Immature natural killer cell (primary cell): ENCODE measurements at regions not wholly inside any gene's neighbourhood (a gene's known extent, or its start where the extent isn't known, plus 50 kb on each side); places are given as distances from the start of the nearest gene placed in this dataset.
"Not testable (repeated sequence)": the region's sequence is repeated elsewhere in the genome, so short reads cannot be mapped to it uniquely, and the experiment has no call there.

Experiments
- DNase-seq, 3 donors: peaks; one replicate each; pipeline ENCODE4 v3.0.0; 2022; ENCODE audit warnings: mixed read lengths in 1 of 3
- H3K27ac Mint-ChIP-seq, 6 donors: one replicate each; pipeline ENCODE4 v1.8.0; 2020; ENCODE audit warnings: mixed read lengths in 6 of 6, mild to moderate bottlenecking in 5 of 6, inconsistent platforms in 4 of 6, moderate library complexity in 3 of 6
- H3K27me3 Mint-ChIP-seq, 3 donors: one replicate each; pipeline ENCODE4 v1.8.0; 2020 to 2021; ENCODE audit warnings: low read depth in 3 of 3, mild to moderate bottlenecking in 3 of 3, mixed read lengths in 3 of 3, moderate library complexity in 3 of 3, inconsistent platforms in 1 of 3
- H3K36me3 Mint-ChIP-seq, 3 donors: one replicate each; pipeline ENCODE4 v1.8.0; 2020; ENCODE audit warnings: mixed read lengths in 3 of 3, inconsistent platforms in 2 of 3, mild to moderate bottlenecking in 2 of 3
- H3K4me1 Mint-ChIP-seq, 2 donors: one replicate each; pipeline ENCODE4 v1.8.0; 2020; ENCODE audit warnings: inconsistent platforms in 2 of 2, mild to moderate bottlenecking in 2 of 2, mixed read lengths in 2 of 2, moderate library complexity in 1 of 2
- H3K4me3 Mint-ChIP-seq, 5 donors: one replicate each; pipeline ENCODE4 v1.8.0; 2020; ENCODE audit warnings: mild to moderate bottlenecking in 5 of 5, mixed read lengths in 5 of 5, inconsistent platforms in 3 of 5, moderate library complexity in 3 of 5
- H3K9me3 Mint-ChIP-seq, 6 donors: one replicate each; pipeline ENCODE4 v1.8.0; 2020; ENCODE audit warnings: mild to moderate bottlenecking in 6 of 6, mixed read lengths in 6 of 6, inconsistent platforms in 4 of 6, moderate library complexity in 3 of 6

DNA sequence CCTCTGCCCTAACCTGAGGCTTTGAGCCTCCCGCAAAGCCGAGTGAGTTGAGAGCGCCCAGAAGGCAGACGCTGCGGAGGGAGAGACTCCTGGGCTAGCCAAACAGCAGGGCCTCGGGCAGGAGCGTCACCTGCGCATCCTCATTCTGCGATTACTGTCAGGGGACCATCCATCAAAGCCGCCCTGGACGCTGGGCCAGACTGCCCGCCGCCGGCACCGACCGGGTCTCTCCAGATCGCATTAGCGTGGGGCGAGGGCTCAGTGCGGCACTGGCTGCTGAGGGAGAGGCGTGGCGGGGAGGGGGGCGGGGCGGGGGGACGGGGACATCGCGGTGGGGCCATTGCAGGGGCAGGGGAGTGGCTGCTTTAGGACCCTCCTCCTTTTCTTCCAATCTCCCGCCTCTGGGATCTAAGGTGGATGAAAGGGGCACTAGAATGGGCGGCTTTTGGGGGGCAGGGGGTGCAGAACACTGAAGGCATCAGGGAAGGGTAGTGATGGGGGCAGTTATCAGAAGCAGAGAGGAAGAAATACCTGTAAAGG is 465.7 kb downstream of the CNTNAP3B start:
- not testable (repeated sequence) for H3K4me3 Mint-ChIP-seq, H3K36me3 Mint-ChIP-seq, H3K9me3 Mint-ChIP-seq, DNase-seq, H3K27ac Mint-ChIP-seq, H3K4me1 Mint-ChIP-seq, H3K27me3 Mint-ChIP-seq

DNA sequence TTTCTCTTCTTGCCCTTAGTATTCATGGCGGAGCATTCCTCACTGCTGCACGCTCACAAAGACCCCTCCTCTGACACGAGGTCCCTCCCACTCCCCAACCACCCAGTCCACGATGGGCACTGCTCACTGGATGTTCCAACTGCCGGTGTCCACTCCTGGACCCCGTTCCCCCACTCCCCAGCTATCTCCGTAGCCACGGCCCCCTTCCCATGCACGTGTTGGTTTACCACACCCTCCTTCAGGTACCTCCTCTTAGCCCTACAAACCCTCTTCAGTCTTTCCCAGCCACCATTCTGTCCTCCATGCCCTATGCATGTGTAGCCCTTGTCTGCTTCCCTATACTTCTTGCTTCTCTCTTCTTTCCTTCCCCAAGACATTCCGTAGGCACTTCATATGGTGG is 469.6 kb upstream of the ZNG1F start:
- H3K9me3 Mint-ChIP-seq, H3K27ac Mint-ChIP-seq, H3K4me3 Mint-ChIP-seq, H3K36me3 Mint-ChIP-seq, H3K27me3 Mint-ChIP-seq, DNase-seq: not testable (repeated sequence)
- H3K4me1 Mint-ChIP-seq, result peaks cover 0 to 13% of the 10 kb centered on the region in 2 donors

DNA sequence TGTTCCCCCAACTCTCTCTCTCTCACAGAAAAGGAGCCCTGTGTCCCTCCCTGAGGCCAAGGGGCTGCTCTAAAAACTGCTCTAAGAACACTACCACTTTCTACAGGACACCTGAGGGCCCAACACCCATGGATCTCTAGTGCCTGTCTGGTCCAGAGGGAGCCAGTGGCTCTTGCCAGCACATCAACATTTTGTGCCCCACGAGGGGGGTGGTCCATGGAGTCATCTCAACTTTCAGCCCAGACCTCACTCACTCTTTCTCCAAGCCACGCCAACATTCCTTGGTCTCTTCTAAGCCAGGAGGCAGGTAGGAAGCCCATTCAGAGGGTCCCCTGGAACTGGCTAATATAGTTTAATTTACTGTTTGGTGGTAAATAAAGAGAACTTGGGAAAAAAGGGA is 469.0 kb upstream of the ZNG1F start:
- not testable (repeated sequence) for H3K27me3 Mint-ChIP-seq, DNase-seq, H3K9me3 Mint-ChIP-seq, H3K4me3 Mint-ChIP-seq, H3K27ac Mint-ChIP-seq, H3K36me3 Mint-ChIP-seq
- H3K4me1 Mint-ChIP-seq, result peaks cover 0 to 15% of the 10 kb centered on the region in 2 donors

DNA sequence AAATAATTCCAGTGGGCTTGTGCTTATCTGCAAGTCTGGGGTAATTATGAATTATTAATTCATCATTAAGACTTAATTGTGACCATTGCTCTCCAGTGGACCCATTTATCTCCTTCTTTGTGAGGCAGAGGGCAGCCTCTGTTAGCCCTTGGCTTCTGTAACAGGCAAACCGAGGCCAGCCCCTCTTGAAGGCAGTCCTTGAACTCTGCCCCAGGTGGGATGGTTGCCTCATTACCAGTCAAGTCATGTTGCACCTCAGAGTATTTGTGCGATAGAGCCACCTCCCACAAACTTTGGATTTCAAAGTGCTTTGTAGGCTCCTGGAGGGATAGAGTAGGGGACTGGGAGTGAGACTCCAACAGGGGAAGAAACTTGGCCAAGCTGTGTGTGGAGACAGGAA is 468.0 kb upstream of the ZNG1F start:
- not testable (repeated sequence) for H3K4me3 Mint-ChIP-seq, H3K27me3 Mint-ChIP-seq, H3K27ac Mint-ChIP-seq, H3K9me3 Mint-ChIP-seq, H3K36me3 Mint-ChIP-seq, DNase-seq
- H3K4me1 Mint-ChIP-seq, result peaks cover 0 to 15% of the 10 kb centered on the region in 2 donors

DNA sequence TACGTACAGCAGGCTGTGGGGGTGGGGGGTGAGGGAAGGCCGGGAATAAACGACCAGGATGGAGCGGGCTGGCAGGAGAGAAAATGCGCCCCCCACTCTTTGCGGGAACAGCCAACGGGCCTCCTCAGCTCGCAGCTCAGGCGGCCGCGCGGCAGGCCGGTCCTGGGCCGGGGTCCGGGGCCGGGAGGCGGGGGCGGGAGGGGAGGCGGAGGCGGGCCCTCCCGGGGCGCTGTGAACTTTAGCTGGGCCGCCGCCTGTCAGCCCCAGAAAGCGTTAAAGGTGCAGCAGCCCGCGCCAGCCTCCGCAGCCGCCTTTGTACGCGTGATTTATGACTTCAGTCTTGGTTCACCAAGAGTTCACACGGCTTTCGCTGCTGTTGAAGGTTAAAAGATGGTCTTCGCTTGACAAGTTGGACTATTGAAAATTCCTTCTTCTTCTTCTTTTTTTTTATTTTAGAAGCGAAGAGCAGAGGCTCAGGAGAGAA is 466.0 kb upstream of the ZNG1F start:
- H3K4me1 Mint-ChIP-seq, result peaks cover 0 to 15% of the 10 kb centered on the region in 2 donors
- not testable (repeated sequence) for H3K27me3 Mint-ChIP-seq, H3K36me3 Mint-ChIP-seq, H3K27ac Mint-ChIP-seq, H3K9me3 Mint-ChIP-seq
- H3K4me3 Mint-ChIP-seq, result peak overlapping the region in 3 of 5 donors; percentile 4 to 62 (median 21)
- peak; percentile 15 to 35 (median 15) for DNase-seq

DNA sequence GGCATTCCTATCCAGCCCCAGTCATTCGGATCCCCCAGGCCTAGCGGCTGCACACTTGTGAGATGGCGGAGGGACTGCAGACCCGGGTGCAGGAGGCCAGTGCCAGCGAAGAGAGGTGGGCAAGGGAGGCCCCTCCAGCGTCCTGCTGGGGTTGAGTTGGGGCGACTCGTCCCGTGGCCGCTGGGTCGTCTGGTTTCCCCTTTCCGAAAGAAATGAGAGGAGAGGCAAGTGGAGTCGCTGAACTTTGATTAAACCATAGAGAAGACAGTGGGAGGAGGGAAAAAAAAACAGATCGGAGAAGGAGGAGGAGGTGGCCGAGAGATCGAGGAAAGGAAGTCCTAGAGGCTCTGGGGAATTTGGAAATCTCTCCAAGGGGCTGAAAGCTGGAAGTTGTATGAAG is 465.2 kb upstream of the ZNG1F start:
- Mint-ChIP-seq H3K4me1 (peaks cover 0 to 15% of the 10 kb centered on the region in 2 donors), H3K4me3 (peak overlapping the region in 3 of 5 donors; percentile 45 to 76 (median 62)), H3K27ac (peak overlapping the region in 3 of 6 donors; percentile 15 to 45 (median 35))
- H3K27me3 Mint-ChIP-seq, DNase-seq, H3K36me3 Mint-ChIP-seq, H3K9me3 Mint-ChIP-seq: not testable (repeated sequence)

- peak overlapping the region; percentile 44 to 76 (median 62) for H3K4me3 Mint-ChIP-seq
- H3K9me3 Mint-ChIP-seq, H3K27me3 Mint-ChIP-seq, H3K36me3 Mint-ChIP-seq, DNase-seq: not testable (repeated sequence)
- H3K4me1 Mint-ChIP-seq, result peaks cover 0 to 15% of the 10 kb centered on the region in 2 donors
- H3K27ac Mint-ChIP-seq, result peak overlapping the region in 3 of 6 donors; percentile 10 to 42 (median 31)
These were observed 464.6 kb upstream of the ZNG1F start for GRCh38 chr9:41653560-41654340.

DNA sequence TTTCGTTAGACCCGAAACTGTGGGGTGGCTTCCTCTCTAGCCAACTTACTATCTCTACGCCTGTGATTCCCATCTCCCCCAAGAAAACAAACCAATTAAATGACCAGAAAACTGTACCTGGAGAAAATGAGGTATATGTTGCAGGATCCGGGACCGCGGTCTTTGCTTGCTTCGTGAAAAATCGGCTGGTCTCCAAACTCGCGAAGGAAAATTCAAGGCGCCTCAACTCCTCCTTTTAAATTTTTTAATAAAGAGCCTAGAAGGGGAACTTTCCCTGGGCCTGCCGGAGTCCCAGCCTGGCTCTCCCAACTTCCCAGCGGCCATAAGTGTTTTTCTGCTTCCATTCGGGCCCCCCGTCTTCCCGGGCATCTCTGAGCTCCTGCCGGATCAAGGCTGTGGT is 463.7 kb upstream of the ZNG1F start:
- not testable (repeated sequence) for DNase-seq, H3K4me3 Mint-ChIP-seq, H3K36me3 Mint-ChIP-seq, H3K27ac Mint-ChIP-seq, H3K9me3 Mint-ChIP-seq, H3K27me3 Mint-ChIP-seq
- peaks cover 0 to 16% of the 10 kb centered on the region in 2 donors for H3K4me1 Mint-ChIP-seq

DNA sequence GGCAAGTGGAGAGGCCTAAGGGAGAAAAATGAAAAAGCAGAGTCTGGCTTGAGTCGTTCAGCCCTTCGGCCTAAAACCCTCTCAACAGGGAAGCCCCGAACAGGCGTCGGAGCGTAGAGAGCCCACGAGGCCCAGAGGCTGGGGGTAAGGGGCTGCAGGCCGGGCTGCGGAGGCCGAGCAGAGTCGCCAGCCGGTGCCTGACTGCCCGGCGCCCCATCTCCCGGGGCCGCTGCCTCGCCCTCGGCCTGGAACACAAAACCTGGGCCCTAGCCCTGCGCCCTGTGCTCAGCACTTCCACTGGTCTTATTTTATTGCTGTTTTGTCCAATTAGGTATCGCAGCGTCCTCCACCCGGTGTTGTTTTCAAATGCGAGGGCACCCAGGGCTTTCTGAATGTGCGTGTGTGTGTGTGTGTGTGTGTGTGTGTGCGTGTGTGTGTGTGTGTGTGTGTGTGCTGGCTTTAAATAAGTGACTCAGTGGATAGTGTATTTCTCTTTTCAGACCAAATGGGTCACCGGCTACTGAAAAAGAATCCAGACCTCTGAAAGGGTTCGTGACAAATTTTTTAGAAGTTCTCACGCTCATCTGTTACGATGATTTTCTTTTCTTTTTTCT is 463.1 kb upstream of the ZNG1F start:
- H3K27ac Mint-ChIP-seq, H3K36me3 Mint-ChIP-seq, H3K4me3 Mint-ChIP-seq, H3K9me3 Mint-ChIP-seq, H3K27me3 Mint-ChIP-seq, DNase-seq: not testable (repeated sequence)
- H3K4me1 Mint-ChIP-seq, result peaks cover 0 to 16% of the 10 kb centered on the region in 2 donors

GRCh38 chr9:41650086-41650485 is 461.0 kb upstream of the ZNG1F start:
- not testable (repeated sequence) for H3K27ac Mint-ChIP-seq, H3K27me3 Mint-ChIP-seq, H3K4me3 Mint-ChIP-seq, H3K9me3 Mint-ChIP-seq, DNase-seq, H3K36me3 Mint-ChIP-seq
- H3K4me1 Mint-ChIP-seq, result peaks cover 0 to 13% of the 10 kb centered on the region in 2 donors

DNA sequence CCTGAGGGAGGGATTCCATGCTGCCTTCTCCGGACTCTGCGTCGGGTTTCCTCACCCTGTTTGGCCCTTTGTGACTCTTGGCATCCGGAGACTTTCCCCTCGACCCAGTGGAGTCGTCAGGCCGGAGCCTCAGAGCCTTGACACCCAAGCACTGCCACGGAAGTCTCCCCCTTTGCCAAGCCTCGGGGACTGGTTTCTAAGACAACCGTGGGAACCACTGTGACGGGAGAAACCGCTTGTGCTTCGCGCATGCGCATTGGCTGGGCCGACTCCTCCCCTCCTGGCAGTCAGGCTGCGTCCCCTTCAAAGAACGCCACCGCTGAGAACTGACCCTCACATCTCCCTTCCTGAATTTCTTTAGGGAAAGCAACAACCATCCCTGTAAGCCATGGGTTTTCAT is 459.4 kb upstream of the ZNG1F start:
- H3K4me3 Mint-ChIP-seq, H3K27me3 Mint-ChIP-seq, H3K9me3 Mint-ChIP-seq, H3K36me3 Mint-ChIP-seq: not testable (repeated sequence)
- peak overlapping the region in 1 of 6 donors; percentile 61 for H3K27ac Mint-ChIP-seq
- peaks cover 0 to 11% of the 10 kb centered on the region in 2 donors for H3K4me1 Mint-ChIP-seq
- DNase-seq, result peak in 2 of 3 donors; percentile 21 to 47

DNA sequence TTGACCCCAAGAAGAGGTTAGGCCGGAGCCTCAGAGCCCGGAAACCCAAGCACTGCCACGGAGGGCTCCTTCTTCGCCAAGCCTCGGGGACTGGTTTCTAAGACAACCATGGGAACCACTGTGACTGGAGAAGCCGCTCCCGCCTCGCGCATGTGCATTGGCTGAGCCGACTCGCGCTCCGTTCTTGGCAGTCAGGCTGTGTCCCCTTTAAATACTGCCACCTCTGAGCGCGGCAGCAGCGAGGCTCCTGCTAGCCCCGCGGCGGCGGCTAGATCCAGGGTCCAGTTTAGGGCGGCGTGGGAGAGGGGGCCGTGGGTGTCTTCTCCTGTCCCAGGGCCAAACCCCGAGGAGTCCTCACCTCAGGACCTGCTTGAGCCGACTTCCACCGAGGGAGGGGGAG is 457.1 kb upstream of the ZNG1F start:
- H3K27ac Mint-ChIP-seq, H3K9me3 Mint-ChIP-seq, DNase-seq, H3K27me3 Mint-ChIP-seq, H3K4me3 Mint-ChIP-seq, H3K36me3 Mint-ChIP-seq: not testable (repeated sequence)
- H3K4me1 Mint-ChIP-seq, result peaks cover 0 to 10% of the 10 kb centered on the region in 2 donors

DNA sequence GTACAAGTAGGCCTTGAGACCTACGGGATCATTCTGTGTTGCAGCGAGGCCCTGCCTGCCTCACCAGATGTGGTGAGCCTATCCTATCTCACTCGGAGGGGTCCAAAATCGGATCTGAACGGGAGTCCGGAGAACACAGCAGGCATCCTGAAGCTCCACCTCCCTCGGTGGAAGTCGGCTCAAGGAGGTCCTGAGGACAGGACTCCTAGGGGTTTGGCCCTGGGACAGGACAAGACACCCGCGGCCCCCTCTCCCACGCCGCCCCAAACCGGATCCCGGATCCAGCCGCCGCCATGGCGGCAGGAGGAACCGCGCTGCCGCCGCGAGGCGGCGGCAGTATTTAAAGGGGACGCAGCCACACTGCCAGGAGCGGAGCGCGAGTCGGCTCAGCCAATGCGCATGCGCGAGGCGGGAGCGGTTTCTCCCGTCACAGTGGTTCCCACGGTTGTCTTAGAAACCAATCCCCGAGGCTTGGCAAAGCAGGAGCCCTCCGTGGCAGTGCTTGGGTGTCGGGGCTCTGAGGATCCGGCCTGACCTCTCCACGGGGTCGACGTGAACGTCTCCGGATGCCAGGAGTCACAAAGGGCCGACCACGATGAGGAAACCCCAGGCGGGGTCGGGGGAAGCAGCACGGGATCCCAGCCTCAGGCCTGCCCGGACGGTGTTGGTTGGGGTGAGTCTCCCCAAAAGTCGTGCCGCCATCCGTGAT is 454.6 kb upstream of the ZNG1F start:
- H3K27ac Mint-ChIP-seq, result peak overlapping the region in 1 of 6 donors; percentile 77

GRCh38 chr9:41633726-41634125 is 444.6 kb upstream of the ZNG1F start:
- DNase-seq, H3K27me3 Mint-ChIP-seq, H3K36me3 Mint-ChIP-seq, H3K27ac Mint-ChIP-seq, H3K4me3 Mint-ChIP-seq, H3K9me3 Mint-ChIP-seq, H3K4me1 Mint-ChIP-seq: not testable (repeated sequence)

More for the DNA sequence above, 454.6 kb upstream of the ZNG1F start:
- H3K36me3 Mint-ChIP-seq, H3K9me3 Mint-ChIP-seq, H3K27me3 Mint-ChIP-seq: not testable (repeated sequence)
- peak overlapping the region in 4 of 5 donors; percentile 77 to 85 (median 82) for H3K4me3 Mint-ChIP-seq
- DNase-seq, result peak in 2 of 3 donors; percentile 14 to 55
- H3K4me1 Mint-ChIP-seq, result peaks cover 0 to 10% of the 10 kb centered on the region in 2 donors
